ENCODE measurements at regions not wholly inside any gene's neighbourhood (a gene's known extent, or its start where the extent isn't known, plus 50 kb on each side); places are given as distances from the start of the nearest gene placed in this dataset.

DNA sequence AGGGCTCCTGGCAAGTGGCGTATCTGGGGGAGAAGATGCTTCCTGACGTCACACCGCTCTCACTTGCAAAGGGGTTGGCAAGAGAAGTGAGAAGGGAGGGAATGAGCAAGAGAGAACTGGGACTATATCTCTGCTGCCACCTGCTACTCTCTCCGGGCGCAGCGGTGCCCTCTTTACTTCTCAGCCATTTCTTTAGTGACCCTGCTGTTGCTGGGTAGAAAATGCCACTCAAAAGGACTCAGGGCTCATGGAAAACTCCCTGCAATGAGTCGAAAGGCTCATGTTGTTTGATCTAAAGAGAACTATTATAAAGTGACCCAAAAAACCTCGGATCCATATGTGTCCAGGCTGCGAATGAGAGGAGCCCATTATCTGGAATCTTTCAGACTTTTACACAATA lies 401.8 kb downstream of the SAMD5 start:
- no peak overlapping the region for H3K4me3 ChIP-seq (ENCODE audit: control insufficient read depth in 1 of 7, extremely low read depth in 1 of 7, insufficient read depth in 4 of 7, low read depth in 2 of 7, low read length in 6 of 7)
- no peaks in the 10 kb centered on the region for H3K4me1 ChIP-seq (ENCODE audit: control extremely low read depth in 1 of 4, control insufficient read depth in 4 of 4, insufficient read depth in 4 of 4, low read length in 3 of 4)
- CTCF ChIA-PET, result no interaction called here
- H3K36me3 ChIP-seq (ENCODE audit: control insufficient read depth in 4 of 4, insufficient read depth in 4 of 4, low read length in 3 of 4), result no peaks in the 10 kb centered on the region
- no peak overlapping the region for H3K27ac ChIP-seq (ENCODE audit: insufficient read depth in 1 of 2, low read depth in 1 of 2, low read length in 2 of 2, poor library complexity in 1 of 2, severe bottlenecking in 2 of 2)
- no peaks in the 10 kb centered on the region for H3K27me3 ChIP-seq (replicated peaks in 2 of 5; ENCODE audit: control insufficient read depth in 4 of 5, insufficient read depth in 5 of 5, low read length in 4 of 5)
- POLR2A ChIA-PET, result no interaction called here
- H3K9me3 ChIP-seq (ENCODE audit: control extremely low read depth in 1 of 5, control insufficient read depth in 4 of 5, insufficient read depth in 2 of 5, low read depth in 1 of 5, low read length in 4 of 5), result no peaks in the 10 kb centered on the region
- no peak for DNase-seq
- WGBS (ENCODE audit: insufficient coverage), result 100% methylated on average over 5 of the region's 9 CpGs

DNA sequence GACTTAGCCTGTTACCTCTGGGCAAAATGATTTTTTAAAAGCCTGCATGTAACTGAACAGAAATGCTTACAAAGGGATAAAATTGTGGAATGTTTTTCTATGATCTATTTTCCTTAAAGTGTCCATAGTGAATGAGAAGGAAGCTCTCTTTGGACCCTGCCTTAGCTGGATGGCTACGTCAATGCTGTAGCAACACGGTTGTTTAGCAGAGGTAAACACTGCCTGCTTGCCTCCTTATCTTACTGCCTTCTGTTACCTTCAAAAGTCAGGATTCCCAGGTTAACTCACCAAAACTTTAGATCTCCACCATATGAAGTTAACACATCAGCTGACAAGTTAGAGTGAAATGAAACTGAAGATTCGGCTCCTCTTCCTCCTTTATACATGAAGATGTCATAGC lies 402.6 kb downstream of the SAMD5 start:
- H3K4me1 ChIP-seq (ENCODE audit: control extremely low read depth in 1 of 4, control insufficient read depth in 4 of 4, insufficient read depth in 4 of 4, low read length in 3 of 4), result no peaks in the 10 kb centered on the region
- 90% methylated on average over 3 of the region's 3 CpGs for WGBS (ENCODE audit: insufficient coverage)
- no peak overlapping the region for H3K4me3 ChIP-seq (ENCODE audit: control insufficient read depth in 1 of 7, extremely low read depth in 1 of 7, insufficient read depth in 4 of 7, low read depth in 2 of 7, low read length in 6 of 7)
- no peaks in the 10 kb centered on the region for H3K27me3 ChIP-seq (replicated peaks in 2 of 5; ENCODE audit: control insufficient read depth in 4 of 5, insufficient read depth in 5 of 5, low read length in 4 of 5)
- no peaks in the 10 kb centered on the region for H3K9me3 ChIP-seq (ENCODE audit: control extremely low read depth in 1 of 5, control insufficient read depth in 4 of 5, insufficient read depth in 2 of 5, low read depth in 1 of 5, low read length in 4 of 5)
- CTCF ChIA-PET, result interaction anchor here (1.3 kb wide), 1 partner anchor 9 kb away, joined by 3 read pairs; no protein-coding TSS in a partner anchor
- no peak overlapping the region for H3K27ac ChIP-seq (ENCODE audit: insufficient read depth in 1 of 2, low read depth in 1 of 2, low read length in 2 of 2, poor library complexity in 1 of 2, severe bottlenecking in 2 of 2)
- no peak for DNase-seq
- H3K36me3 ChIP-seq (ENCODE audit: control insufficient read depth in 4 of 4, insufficient read depth in 4 of 4, low read length in 3 of 4), result no peaks in the 10 kb centered on the region
- POLR2A ChIA-PET, result no interaction called here

DNA sequence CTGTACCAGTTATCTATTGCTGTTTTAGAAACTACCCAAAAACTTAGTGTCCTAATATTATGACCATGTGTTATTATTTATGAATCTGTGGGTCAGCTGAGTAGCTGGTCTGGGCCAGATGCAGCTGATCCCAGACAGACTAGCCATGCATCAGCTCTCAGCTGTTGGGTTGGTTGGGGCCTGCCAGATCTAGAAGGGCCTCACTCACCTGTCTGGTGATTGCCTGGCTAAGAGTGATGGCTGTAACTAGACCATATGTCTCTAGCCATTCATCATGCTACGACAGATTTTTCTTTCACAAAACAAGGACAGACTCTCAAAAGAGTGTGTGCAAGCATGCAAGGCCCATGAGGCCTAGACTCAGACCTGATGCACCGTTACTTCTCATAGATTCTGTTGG lies 403.2 kb downstream of the SAMD5 start:
- ChIA-PET CTCF (interaction anchor here (1.3 kb wide), 1 partner anchor 9 kb away, joined by 3 read pairs; no protein-coding TSS in a partner anchor), POLR2A (no interaction called here)
- no peak for DNase-seq
- H3K4me3 ChIP-seq (ENCODE audit: control insufficient read depth in 1 of 7, extremely low read depth in 1 of 7, insufficient read depth in 4 of 7, low read depth in 2 of 7, low read length in 6 of 7), result no peak overlapping the region
- no CpG with 5 or more reads among the region's 2 CpGs for WGBS (ENCODE audit: insufficient coverage)
- no peaks in the 10 kb centered on the region for H3K4me1 ChIP-seq (ENCODE audit: control extremely low read depth in 1 of 4, control insufficient read depth in 4 of 4, insufficient read depth in 4 of 4, low read length in 3 of 4)
- H3K9me3 ChIP-seq (ENCODE audit: control extremely low read depth in 1 of 5, control insufficient read depth in 4 of 5, insufficient read depth in 2 of 5, low read depth in 1 of 5, low read length in 4 of 5), result no peaks in the 10 kb centered on the region
- H3K27ac ChIP-seq (ENCODE audit: insufficient read depth in 1 of 2, low read depth in 1 of 2, low read length in 2 of 2, poor library complexity in 1 of 2, severe bottlenecking in 2 of 2), result no peak overlapping the region
- H3K27me3 ChIP-seq (replicated peaks in 2 of 5; ENCODE audit: control insufficient read depth in 4 of 5, insufficient read depth in 5 of 5, low read length in 4 of 5), result no peaks in the 10 kb centered on the region
- H3K36me3 ChIP-seq (ENCODE audit: control insufficient read depth in 4 of 4, insufficient read depth in 4 of 4, low read length in 3 of 4), result no peaks in the 10 kb centered on the region

DNA sequence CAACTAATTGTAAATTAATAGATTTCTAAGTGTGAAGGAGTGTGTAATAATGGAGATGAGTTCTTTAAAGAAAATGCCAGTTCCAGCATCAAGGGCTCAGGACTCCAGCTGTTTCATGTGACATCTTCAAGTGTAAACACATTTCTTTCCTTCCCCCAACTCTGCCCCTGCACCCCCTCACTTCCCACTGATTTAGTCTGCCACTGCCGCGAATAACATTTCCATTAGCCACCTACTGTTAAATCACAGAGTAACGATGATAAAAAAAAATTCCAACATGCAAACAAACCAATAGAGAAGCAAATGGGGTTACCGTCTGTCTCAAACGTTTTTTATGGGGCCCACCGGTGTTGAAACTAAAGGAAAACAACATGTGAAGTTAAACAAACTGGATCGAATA lies 414.3 kb downstream of the SAMD5 start:
- 100% methylated on average over 3 of the region's 7 CpGs for WGBS (ENCODE audit: insufficient coverage)
- ChIA-PET POLR2A (no interaction called here), CTCF (no interaction called here)
- no peak for DNase-seq
- Histone ChIP-seq H3K27me3 (replicated peaks in 2 of 5; ENCODE audit: control insufficient read depth in 4 of 5, insufficient read depth in 5 of 5, low read length in 4 of 5) (no peaks in the 10 kb centered on the region), H3K4me1 (ENCODE audit: control extremely low read depth in 1 of 4, control insufficient read depth in 4 of 4, insufficient read depth in 4 of 4, low read length in 3 of 4) (no peaks in the 10 kb centered on the region), H3K27ac (ENCODE audit: insufficient read depth in 1 of 2, low read depth in 1 of 2, low read length in 2 of 2, poor library complexity in 1 of 2, severe bottlenecking in 2 of 2) (no peak overlapping the region), H3K9me3 (ENCODE audit: control extremely low read depth in 1 of 5, control insufficient read depth in 4 of 5, insufficient read depth in 2 of 5, low read depth in 1 of 5, low read length in 4 of 5) (peaks cover 0 to 8% (median 2%) of the 10 kb centered on the region in 5 experiments), H3K36me3 (ENCODE audit: control insufficient read depth in 4 of 4, insufficient read depth in 4 of 4, low read length in 3 of 4) (no peaks in the 10 kb centered on the region), H3K4me3 (ENCODE audit: control insufficient read depth in 1 of 7, extremely low read depth in 1 of 7, insufficient read depth in 4 of 7, low read depth in 2 of 7, low read length in 6 of 7) (no peak overlapping the region)

DNA sequence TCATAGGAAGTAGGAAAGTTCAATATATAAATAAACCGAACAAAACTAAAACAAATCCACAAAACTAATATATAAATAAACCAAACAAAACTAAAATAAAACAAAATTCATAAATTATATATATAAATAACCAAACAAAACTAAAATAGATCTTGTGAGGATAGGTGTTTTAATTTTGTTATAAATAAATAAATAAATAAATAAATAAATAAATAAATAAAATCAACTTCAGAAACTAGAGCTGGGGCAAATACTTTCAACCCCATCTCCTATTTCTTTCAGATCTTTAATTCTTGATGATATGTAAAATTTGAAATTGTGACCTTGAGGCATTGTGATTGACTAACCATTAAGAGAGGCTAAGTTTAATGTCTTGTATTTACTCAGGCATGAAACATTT lies 416.1 kb downstream of the SAMD5 start:
- ChIA-PET CTCF (no interaction called here), POLR2A (no interaction called here)
- no peak overlapping the region for H3K27ac ChIP-seq (ENCODE audit: insufficient read depth in 1 of 2, low read depth in 1 of 2, low read length in 2 of 2, poor library complexity in 1 of 2, severe bottlenecking in 2 of 2)
- no peaks in the 10 kb centered on the region for H3K4me1 ChIP-seq (ENCODE audit: control extremely low read depth in 1 of 4, control insufficient read depth in 4 of 4, insufficient read depth in 4 of 4, low read length in 3 of 4)
- no peak overlapping the region for H3K4me3 ChIP-seq (ENCODE audit: control insufficient read depth in 1 of 7, extremely low read depth in 1 of 7, insufficient read depth in 4 of 7, low read depth in 2 of 7, low read length in 6 of 7)
- no peaks in the 10 kb centered on the region for H3K36me3 ChIP-seq (ENCODE audit: control insufficient read depth in 4 of 4, insufficient read depth in 4 of 4, low read length in 3 of 4)
- DNase-seq, result no peak
- no CpG with 5 or more reads among the region's 1 CpG for WGBS (ENCODE audit: insufficient coverage)
- H3K27me3 ChIP-seq (replicated peaks in 2 of 5; ENCODE audit: control insufficient read depth in 4 of 5, insufficient read depth in 5 of 5, low read length in 4 of 5), result no peaks in the 10 kb centered on the region
- H3K9me3 ChIP-seq (ENCODE audit: control extremely low read depth in 1 of 5, control insufficient read depth in 4 of 5, insufficient read depth in 2 of 5, low read depth in 1 of 5, low read length in 4 of 5), result peaks cover 0 to 14% (median 3%) of the 10 kb centered on the region in 5 experiments

DNA sequence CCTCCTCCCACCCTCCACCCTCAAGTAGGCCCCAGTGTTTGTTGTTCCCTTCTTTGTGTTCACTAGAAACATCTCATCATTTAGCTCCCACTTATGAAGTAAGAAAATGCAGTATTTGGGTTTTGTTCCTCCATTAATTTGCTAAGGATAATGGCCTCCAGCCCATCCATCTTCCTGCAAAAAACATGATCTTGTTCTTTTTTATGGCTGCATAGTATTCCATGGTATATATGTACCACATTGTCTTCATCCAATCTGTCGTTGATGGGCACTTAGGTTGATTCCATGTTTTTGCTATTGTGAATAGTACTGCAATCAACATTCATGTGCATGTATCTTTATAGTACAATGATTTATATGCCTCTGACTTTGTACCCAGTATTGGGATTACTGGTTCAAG lies 416.8 kb upstream of the SASH1 start:
- no CpG with 5 or more reads among the region's 1 CpG for WGBS (ENCODE audit: insufficient coverage)
- Histone ChIP-seq H3K27me3 (replicated peaks in 2 of 5; ENCODE audit: control insufficient read depth in 4 of 5, insufficient read depth in 5 of 5, low read length in 4 of 5) (no peaks in the 10 kb centered on the region), H3K36me3 (ENCODE audit: control insufficient read depth in 4 of 4, insufficient read depth in 4 of 4, low read length in 3 of 4) (no peaks in the 10 kb centered on the region), H3K9me3 (ENCODE audit: control extremely low read depth in 1 of 5, control insufficient read depth in 4 of 5, insufficient read depth in 2 of 5, low read depth in 1 of 5, low read length in 4 of 5) (peaks cover 0 to 14% (median 3%) of the 10 kb centered on the region in 5 experiments), H3K4me1 (ENCODE audit: control extremely low read depth in 1 of 4, control insufficient read depth in 4 of 4, insufficient read depth in 4 of 4, low read length in 3 of 4) (no peaks in the 10 kb centered on the region), H3K27ac (ENCODE audit: insufficient read depth in 1 of 2, low read depth in 1 of 2, low read length in 2 of 2, poor library complexity in 1 of 2, severe bottlenecking in 2 of 2) (no peak overlapping the region), H3K4me3 (ENCODE audit: control insufficient read depth in 1 of 7, extremely low read depth in 1 of 7, insufficient read depth in 4 of 7, low read depth in 2 of 7, low read length in 6 of 7) (no peak overlapping the region)
- POLR2A ChIA-PET, result no interaction called here
- CTCF ChIA-PET, result interaction anchor here (0.6 to 1.0 kb wide), 2 partner anchors 8 to 16 kb away, joined by 3 read pairs; no protein-coding TSS in a partner anchor
- no peak for DNase-seq

DNA sequence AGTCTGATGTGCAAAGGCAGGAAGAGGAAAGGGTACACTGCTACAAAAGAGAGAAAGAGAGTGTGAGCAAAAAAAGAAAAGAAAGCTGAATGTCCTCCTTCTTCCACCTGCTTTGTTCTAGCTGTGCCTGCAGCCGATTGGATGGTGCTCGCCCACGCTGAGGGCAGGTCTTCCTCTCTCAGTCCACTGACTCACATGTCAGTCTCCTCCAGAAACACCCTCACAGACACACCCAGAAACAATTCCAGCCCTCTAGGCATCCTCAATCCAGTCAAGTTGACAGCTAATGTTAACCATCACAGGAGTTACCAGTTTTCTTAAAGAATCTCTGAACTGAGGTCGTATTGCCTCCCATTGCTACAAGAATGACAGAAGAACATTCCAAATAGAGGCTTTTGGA lies 411.9 kb upstream of the SASH1 start:
- Histone ChIP-seq H3K9me3 (ENCODE audit: control extremely low read depth in 1 of 5, control insufficient read depth in 4 of 5, insufficient read depth in 2 of 5, low read depth in 1 of 5, low read length in 4 of 5) (peaks cover 0 to 10% (median 3%) of the 10 kb centered on the region in 5 experiments), H3K4me3 (ENCODE audit: control insufficient read depth in 1 of 7, extremely low read depth in 1 of 7, insufficient read depth in 4 of 7, low read depth in 2 of 7, low read length in 6 of 7) (no peak overlapping the region), H3K36me3 (ENCODE audit: control insufficient read depth in 4 of 4, insufficient read depth in 4 of 4, low read length in 3 of 4) (no peaks in the 10 kb centered on the region), H3K27me3 (replicated peaks in 2 of 5; ENCODE audit: control insufficient read depth in 4 of 5, insufficient read depth in 5 of 5, low read length in 4 of 5) (no peaks in the 10 kb centered on the region), H3K4me1 (ENCODE audit: control extremely low read depth in 1 of 4, control insufficient read depth in 4 of 4, insufficient read depth in 4 of 4, low read length in 3 of 4) (no peaks in the 10 kb centered on the region), H3K27ac (ENCODE audit: insufficient read depth in 1 of 2, low read depth in 1 of 2, low read length in 2 of 2, poor library complexity in 1 of 2, severe bottlenecking in 2 of 2) (no peak overlapping the region)
- no peak for DNase-seq
- ChIA-PET POLR2A (no interaction called here), CTCF (no interaction called here)
- WGBS (ENCODE audit: insufficient coverage), result 100% methylated on average over 3 of the region's 4 CpGs

All from common myeloid progenitor, CD34-positive (primary cell).